HG02759 (cell line): ENCODE measurements at regions not wholly inside any gene's neighbourhood (a gene's known extent, or its start where the extent isn't known, plus 50 kb on each side); places are given as distances from the start of the nearest gene placed in this dataset.

Experiments used
- ATAC-seq: cut with Tn5 transposase; IDR thresholded peaks from one replicate; pipeline ENCODE4 v1.9.1; 2021; ENCODE audit warnings: mild to moderate bottlenecking, moderate library complexity; ENCODE audit not compliant: unreplicated experiment

DNA sequence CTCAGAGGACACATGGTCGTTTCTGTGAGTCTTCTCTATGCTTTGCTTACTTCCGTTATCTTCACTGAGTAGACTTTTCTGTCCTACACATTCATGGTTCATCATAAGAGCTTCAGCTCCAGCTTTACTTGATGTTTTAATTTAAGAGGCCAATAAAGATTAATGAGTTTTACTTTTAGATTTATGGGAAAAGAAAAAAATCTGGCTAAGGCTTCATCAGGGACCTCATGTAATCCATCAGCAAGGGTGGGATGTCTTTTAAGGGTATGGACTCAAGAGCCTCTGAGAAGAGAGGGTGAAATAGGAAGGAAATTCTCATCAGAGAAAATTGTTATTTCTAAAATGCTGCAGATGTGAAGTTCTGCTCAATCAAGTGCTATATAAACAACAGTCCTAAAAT lies 963.0 kb upstream of the RAG2 start:
- ATAC-seq: no peak

DNA sequence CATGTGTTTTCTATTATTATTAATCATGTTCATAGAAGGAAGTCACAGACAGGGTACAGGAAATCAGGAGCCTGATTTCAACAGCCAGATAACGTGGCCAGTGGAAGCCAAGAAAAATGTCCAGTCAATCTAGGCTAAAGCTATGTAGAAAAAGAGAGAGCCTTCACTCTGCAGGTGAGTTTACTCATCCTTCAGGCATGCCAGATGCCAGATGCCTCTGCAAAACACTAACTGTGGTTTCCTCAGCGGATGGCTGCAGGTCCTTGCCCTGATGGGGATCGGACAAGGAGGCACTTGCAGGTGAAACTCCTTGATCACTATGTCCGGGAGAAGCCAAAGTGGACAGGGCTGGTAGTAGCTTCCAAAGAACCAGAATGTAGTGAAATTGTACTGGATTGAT lies 962.3 kb upstream of the RAG2 start:
- no peak for ATAC-seq

DNA sequence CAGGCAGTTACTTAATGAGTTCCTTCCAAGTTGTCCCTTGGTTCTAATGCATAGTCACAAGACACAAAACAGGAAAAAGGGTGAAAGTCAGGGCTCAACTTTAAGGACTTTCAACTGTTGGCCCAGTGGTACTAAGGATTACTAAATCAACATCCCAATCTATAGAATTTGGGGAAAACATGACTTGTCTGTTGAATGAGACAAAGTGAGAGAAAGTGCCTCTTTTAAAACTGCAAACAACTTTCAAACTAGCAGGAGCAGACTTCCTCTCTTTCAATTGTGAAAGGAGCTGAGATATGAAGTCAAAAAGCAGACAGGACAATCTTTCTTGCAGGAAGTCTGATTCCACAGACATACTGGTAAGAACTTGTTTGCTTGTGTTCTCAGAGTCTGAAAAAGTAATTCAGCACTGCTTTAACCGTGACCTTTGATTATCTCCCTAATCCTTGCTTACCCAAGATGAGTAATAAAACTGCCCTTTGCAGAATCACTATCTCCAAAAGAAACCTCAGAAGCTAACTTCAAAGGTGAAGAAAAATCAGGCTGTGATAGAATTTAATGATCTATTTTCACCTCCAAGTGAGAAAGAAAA lies 960.7 kb upstream of the RAG2 start:
- ATAC-seq: no peak

DNA sequence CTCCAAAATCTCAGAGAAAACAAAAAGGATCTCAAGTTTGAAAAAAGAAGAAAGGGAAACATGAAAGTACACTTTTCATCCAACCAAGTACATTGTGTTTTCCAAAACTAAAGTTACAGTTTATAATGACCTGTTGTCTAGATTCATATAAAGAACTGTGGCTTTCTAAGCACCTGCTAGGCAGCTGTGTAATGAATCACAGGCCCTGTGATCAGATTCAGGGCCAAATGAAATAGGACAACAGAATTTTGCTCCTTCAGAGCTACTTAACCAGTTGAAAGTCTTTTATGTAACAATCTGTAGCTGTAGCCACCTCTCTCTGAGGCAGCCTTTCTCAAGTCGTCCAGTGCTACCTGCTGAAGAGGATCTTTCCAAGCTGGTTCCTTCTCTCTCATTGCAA lies 960.0 kb upstream of the RAG2 start:
- no peak for ATAC-seq

DNA sequence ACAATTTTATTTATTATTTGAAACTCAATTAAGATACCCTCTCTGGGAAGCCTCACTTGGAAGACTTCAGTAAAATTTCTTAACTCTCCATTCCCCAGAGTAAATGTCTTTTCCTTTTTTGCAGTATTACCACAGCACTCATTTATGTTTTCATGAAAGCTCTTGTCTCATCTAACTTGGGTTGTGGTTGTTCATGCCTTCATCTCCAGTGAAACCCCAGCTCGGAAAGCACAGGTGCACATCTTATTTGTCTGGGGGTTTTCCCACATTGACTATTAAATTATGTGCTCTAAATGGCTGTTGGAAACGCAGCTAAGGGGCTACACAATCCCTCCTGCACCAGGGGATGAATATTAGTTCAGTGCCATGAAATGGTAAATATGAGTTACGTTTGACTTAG lies 954.2 kb upstream of the RAG2 start:
- no peak for ATAC-seq

DNA sequence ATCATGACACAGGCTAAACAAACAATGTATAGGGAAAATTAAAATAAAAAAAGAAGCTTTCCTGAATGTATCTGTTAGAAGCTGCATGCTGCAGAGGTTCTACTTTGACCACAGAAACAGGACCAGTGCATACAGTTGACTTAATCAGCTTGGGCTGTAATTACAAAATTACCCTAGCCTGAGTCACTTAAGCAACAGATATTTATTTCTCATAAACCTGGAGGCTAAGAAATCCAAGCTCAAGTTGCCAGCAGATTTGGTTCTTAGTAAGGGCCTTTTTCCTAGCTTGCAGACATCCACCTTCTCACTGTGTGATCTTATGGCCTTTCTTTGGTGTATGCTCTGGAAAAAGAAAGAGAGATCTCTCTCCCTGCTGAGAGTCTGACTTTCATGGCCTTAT lies 946.5 kb upstream of the RAG2 start:
- ATAC-seq: no peak

DNA sequence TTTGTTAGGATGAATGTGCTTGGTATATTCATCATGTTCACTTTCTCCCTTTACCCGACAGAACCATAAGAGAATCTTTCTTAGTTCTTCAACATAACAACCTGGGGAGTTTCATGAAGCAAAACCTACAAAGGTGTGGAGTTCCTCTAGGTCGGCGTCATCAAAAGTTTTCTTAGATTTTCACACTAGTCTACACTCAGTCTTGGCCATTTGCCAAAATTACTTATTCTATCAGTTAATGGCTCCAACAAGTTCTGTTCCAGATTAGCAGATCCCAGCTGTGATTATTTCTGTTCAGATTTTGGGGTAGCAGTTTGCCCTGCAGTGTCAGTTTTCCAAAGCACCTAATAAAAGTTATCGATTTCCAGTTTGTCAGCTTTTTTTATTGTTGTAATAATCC lies 935.8 kb upstream of the RAG2 start:
- no peak for ATAC-seq

DNA sequence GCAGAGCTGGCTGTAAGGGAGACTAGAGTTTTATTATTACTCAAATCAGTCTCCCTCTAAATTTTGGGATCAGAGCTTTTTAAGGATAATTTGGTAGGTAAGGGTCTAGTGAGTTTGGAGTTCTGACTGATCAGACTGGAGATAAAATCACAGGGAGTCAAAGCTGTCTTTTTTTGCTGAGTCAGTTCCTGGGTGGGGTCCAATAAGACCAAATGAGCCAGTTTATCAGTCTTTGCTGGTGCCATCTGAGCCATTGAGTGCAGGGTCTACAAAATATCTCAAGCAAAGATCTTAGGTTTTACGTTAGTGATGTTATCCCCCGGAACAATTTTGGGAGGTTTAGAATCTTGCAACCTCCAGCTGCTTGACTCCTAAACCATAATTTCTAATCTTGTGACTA lies 935.1 kb upstream of the RAG2 start:
- no peak for ATAC-seq

DNA sequence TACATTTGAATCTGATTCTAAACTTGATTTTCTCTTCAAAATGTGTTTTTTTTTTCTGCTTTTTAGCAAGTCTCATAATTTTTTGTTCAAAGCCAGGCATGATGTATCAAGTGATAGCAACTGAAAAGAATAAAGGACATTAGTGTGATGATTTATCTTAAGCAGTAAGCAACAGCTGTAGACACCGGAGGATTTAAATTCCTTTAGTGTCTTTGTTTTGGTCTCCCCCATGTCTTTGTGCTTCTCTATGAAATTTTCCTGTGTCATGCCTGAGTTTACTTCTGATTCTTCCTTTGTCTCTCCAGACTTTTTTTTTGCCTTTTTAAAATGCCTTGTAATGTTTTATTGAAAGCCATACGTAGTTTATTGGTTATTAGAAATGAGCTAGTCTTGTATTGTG lies 934.2 kb upstream of the RAG2 start:
- ATAC-seq: no peak

DNA sequence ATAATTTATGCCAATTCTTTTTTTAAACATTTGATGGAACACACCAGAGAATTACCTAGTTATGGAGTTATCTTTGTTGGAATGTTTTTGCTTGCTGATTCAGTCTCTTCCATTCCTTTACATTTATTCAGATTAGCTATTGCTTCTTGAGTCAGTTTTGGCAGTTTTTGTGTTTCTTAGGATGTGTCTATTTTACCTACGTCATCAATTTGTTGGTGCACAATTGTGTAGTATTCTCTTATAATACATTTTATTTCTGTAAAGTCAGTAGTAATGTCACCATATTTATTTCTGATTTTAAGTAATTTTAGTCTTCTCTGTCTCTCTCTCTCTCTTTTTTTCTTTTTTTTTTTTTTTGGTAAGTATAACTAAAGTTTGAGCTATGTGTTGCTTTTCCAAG lies 929.5 kb upstream of the RAG2 start:
- ATAC-seq: no peak

DNA sequence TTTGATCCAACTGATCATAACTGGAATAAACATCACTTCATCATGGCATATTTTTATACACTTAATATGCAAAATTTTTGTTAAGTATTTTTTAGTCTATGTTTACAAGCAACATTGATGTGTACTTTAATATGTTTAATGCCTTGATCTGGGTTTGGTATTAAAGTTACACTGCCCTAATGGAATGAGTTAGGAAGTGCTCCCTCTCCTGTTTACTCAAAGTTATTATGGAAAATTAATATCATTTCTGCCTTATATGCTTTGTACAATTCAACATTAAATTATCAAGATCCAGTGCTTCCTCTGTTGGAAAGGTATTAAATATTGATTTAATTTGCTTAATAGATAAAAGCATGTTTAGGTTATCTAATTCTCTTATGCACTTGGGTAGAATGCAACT lies 927.3 kb upstream of the RAG2 start:
- ATAC-seq: no peak

DNA sequence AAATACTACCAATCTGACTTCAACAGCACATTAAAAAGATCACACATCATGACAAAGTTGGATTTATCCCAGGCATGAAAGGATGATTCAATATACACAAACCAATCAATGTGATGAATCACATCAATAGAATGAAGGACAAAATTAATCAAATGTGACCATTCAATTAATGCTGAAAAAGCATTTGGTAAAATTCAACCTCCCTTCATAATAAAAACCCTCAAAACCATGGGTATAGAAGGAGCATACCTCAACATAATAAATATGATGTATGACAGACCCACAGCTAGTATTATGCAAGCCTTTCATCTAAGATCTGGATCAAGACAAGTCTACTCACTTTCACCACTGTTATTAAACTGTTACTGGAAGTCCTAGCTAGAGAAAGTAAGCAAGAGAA lies 921.7 kb upstream of the RAG2 start:
- ATAC-seq: no peak

DNA sequence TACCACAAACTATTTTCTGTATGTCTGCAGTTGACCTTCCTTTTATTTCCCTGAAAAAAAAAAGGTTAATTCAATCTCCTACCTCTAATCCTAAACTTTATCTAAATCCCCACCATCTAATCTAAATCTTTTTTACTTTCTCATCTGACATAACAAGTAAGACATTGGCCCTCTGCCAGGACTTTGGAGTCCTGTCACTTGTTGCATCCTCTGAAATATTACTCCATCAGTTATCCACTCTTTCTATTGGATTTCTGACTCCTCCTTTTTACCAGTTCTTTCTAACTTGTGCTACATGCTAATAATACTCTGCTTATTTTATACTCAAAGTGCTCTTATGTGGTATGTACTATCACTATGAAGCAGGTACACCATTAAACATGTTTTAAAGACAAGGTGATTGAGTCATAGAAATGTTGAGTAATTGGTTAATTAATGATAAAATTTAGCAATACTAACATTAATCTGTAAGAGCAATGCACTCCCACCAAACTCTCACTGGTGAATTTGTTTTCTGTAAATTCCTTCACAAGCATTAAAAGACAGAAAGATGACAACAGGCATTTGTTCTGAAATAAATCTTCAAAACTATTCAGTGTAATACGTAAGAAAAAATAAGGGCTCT lies 914.2 kb upstream of the RAG2 start:
- no peak for ATAC-seq

DNA sequence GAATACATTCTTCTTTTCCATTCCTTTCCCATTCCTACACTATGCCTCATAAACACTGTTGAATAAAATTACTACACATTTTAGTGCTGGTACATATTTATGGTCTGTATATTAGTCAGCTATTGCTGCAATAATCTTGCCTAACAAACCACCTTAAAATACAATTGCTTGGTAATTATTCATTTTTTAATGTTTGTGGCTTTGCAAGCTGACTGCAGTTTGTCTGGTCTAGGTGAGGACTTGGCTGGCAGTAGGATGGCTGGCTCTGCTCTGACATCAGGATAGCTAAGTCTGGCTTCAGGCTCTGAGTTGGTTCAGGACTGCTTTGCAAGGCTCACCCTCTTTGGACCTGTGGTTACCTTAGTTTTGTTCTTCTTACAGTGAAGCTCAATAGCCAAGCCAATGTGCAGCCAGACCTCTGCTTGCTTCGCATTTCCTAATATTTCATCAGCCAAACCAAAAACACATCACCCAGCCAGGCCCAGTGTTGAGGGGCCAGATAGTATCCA lies 913.4 kb upstream of the RAG2 start:
- no peak for ATAC-seq

DNA sequence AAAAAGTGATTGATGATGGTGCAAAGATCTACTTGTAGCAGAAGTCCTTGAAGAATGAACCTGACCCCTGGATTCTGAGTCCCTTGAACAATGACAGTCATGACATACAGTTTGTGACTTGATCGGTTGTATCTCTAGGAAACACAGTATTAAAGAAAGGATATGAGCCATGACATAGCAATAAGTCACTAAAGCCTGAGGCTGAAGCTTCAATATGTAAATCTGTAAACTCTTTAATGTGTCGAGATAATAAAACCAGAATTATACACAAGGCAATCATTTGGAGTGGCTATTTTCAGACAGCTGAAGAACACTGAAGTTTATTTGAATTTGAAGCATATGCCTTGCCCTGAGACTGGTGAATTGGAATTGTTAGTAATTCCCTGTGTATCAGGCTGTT lies 911.5 kb upstream of the RAG2 start:
- no peak for ATAC-seq

DNA sequence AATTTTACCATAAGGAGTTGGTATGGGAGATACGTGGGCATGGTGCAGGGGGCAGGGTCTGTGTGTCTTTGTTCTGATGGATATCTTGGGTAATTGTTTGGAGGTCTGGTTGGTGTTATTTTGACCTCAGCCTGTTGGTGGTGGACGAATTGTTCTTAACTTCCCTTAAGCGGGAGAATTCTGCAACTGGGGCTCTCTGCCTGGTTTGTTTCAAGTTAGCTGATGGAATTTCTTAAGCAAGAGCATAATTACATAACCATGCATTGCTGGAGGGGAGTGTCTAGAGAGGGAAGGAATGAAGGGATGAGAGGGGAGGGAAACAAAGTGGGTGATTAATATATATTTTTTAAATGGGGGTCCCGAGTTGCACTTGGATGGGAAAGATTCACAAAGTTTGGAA lies 908.5 kb upstream of the RAG2 start:
- ATAC-seq: no peak

DNA sequence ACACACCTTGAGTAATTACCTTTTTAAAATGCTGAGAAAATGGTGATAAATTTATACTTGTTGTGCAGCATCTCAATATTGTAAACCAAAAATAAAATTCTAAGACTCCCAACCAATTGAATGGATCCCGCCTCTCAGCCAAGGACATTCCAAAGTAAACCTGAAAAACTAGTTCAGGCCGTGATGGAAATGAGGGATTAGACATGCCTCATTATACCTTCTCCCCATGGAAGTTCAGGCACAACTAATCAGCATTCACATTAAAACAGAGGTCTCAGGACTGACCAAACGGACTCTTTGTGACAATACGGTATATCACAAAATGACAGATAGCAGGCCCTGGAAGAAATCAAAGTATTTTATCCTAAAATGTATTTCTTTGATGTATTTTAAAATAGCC lies 907.4 kb upstream of the RAG2 start:
- no peak for ATAC-seq

DNA sequence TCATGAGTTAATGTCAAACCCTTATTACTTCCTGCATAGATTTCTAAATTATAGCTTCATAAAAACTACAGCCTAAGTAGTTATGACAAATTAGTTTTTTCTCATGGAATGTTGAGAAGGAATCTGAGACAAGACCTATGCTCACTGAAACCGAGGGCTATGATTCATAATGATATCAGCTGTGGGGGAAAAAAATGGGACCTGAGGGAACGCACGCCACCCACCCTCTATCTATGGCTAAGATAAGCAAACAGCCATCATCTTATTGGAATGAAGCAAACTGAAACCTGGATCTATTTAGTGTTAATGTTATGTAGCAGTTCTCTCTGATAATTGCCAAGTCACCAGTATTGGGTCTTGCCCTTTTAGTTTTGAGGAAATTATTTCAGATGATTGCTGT lies 906.9 kb upstream of the RAG2 start:
- ATAC-seq: no peak

DNA sequence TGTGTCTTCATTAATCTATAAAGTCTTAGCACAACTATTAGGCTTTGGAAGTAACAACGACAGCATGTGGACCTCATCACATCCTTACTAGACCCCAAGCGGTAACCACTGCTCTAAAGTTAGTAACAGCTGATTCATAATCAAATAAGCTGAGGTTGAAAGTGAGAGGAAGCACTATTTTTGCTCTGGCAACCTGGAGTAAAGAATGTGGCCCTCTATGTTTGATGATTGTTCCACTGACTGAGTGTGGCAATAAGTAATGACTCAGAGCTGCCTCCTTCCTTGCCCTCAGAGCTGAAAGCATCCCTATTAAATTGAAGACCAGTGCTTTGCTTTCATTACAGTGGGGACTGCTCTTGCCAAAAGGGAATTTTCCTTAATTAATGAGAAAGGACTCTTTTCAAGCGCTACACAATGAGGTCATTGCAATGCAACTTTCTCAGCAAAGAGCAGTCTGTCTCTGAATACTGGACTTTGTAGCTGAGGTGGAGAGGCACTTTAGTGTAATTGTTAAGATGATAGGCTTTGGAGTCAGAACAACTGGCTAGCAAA lies 906.1 kb upstream of the RAG2 start:
- peak; percentile 86 for ATAC-seq

DNA sequence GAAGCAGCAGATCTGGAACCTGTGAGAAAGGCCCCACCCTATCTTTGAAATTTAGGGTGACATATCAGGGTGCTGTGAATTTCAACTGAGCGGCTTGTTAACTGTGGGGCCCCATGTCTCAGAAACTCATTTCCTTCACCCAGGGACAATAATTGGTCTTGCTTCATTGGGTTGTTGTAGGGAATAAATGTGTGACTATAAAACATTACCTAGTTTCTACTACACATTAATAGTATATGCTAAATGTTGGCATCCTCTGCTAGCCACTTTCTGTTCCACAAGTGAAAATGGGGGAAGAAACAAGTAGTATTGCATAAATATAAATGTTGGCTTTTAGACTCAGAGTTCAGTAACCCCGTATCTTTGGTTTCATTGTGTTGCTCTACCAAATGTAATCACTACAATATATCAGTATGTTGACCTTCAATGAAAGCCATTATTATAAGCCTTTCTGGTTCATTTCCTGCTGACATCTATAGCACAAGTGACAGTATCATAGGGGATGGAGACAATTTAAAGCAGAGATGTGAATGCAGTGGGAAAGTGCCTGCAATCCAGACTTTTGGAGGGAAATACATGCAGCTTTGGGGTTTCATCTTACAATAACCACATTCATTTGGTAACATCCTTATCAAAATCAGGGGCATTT lies 905.5 kb upstream of the RAG2 start:
- peak; percentile 36 for ATAC-seq

DNA sequence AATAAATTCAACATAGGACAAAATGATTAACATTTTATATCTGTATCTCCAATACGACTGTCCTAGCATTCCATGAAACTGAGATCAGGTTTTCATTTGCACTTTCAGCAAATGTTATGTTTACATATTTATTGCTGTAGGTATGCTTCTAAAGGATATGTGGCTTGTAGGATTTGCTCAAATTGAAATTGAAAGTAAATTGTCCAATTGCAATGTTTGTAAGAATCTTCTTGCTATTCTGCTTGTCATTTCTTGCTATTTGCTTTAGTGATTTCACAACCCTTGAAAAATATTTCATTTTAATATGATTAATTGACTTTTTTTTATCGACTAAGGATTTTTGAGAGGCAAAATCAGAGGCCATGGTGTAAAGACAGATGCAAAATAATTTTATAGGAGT lies 904.2 kb upstream of the RAG2 start:
- no peak for ATAC-seq

DNA sequence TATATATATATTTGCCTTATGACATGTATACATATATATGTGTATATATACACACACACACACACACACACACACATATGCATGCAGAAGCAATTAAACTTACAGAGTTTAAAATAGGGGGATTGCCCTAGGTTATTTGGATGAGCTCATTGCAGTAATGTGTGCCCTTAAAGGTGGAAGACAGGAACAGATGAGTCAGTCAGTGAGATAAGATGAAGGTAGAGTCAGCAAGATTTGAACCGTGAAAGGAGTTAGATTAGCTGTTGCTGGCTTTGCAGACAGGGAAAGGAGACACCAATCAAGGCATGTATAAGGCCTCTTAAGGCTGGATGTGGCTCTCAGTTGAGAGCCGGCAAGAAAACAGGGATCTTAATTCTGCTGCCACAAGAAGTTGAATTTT lies 902.4 kb upstream of the RAG2 start:
- no peak for ATAC-seq
